ENCODE measurements at regions not wholly inside any gene's neighbourhood (a gene's known extent, or its start where the extent isn't known, plus 50 kb on each side); places are given as distances from the start of the nearest gene placed in this dataset.

GRCh38 chr16:61074324-61074723 lies 961.9 kb downstream of the CDH8 start (continued):
- no peak for TF ChIP-seq SNAPC4 (CRISPR knock-in tag; IDR thresholded peaks at IDR 0.05)
- no peak for TF ChIP-seq ZNF770 (CRISPR knock-in tag; IDR thresholded peaks at IDR 0.05)
- no peak for TF ChIP-seq ETV6 (CRISPR knock-in tag; conservative IDR thresholded peaks at IDR 0.05)
- no peak for TF ChIP-seq ZNF101 (CRISPR knock-in tag; IDR thresholded peaks at IDR 0.05; ENCODE audit: borderline replicate concordance, low read depth)
- TF ChIP-seq CC2D1A (CRISPR knock-in tag; IDR thresholded peaks at IDR 0.05) = no peak
- TF ChIP-seq ZNF550 (CRISPR knock-in tag; IDR thresholded peaks at IDR 0.05; ENCODE audit: borderline replicate concordance) = no peak
- no peak for TF ChIP-seq RARG (CRISPR knock-in tag; IDR thresholded peaks at IDR 0.05; ENCODE audit: low read depth)
- TF ChIP-seq ZNF703 (CRISPR knock-in tag; IDR thresholded peaks at IDR 0.05; ENCODE audit: borderline replicate concordance) = no peak
- no peak for TF ChIP-seq SALL1 (CRISPR knock-in tag; IDR thresholded peaks at IDR 0.05)

Data from HepG2 (cell line).